ENCODE measurements at regions not wholly inside any gene's neighbourhood (a gene's known extent, or its start where the extent isn't known, plus 50 kb on each side); places are given as distances from the start of the nearest gene placed in this dataset.

- TF ChIP-seq POLR2A (IDR thresholded peaks at IDR 0.05; ENCODE audit: low read length): no peak
- TF ChIP-seq CTCF (IDR thresholded peaks at IDR 0.05): no peak
- no peak for TF ChIP-seq KDM1A (IDR thresholded peaks at IDR 0.05; ENCODE audit: low read depth)
- no peak for TF ChIP-seq TP53 (CRISPR knock-in tag; IDR thresholded peaks at IDR 0.05)
- TF ChIP-seq RAD21 (conservative IDR thresholded peaks at IDR 0.05 in 1 of 2, IDR thresholded peaks at IDR 0.05 in 1 of 2): no peak
- TF ChIP-seq JUNB (IDR thresholded peaks at IDR 0.05): peak; percentile 49
Measured at GRCh38 chr2:138107288-138107687, 143.0 kb downstream of the HNMT start.

Measured in A549 (cell line).